Stimulated activated naive CD8-positive, alpha-beta T cell treated with anti-CD3 and anti-CD28 coated beads, Interleukin-15, amount 100 ng/mL, for 72 hours (primary cell): ENCODE measurements at regions not wholly inside any gene's neighbourhood (a gene's known extent, or its start where the extent isn't known, plus 50 kb on each side); places are given as distances from the start of the nearest gene placed in this dataset.

Experiments used
- ATAC-seq: fragments of 150-1000 bp; cut with Tn5 transposase; 2 replicates; pipeline ENCODE4 v1.10.0; 2021; ENCODE audit warnings: mild to moderate bottlenecking, moderate library complexity
- DNase-seq, 2 donors: peaks; one replicate each; pipeline ENCODE4 v3.0.0; 2021 to 2022
- H3K27ac Mint-ChIP-seq, 2 donors: one replicate each; pipeline ENCODE4 v1.8.0; 2022; ENCODE audit warnings: mild to moderate bottlenecking in 2 of 2, mixed read lengths in 2 of 2, moderate library complexity in 2 of 2
- H3K27me3 Mint-ChIP-seq: one replicate; pipeline ENCODE4 v1.8.0; 2022; ENCODE audit warnings: mixed read lengths
- H3K4me1 Mint-ChIP-seq: one replicate; pipeline ENCODE4 v1.8.0; 2022; ENCODE audit warnings: mild to moderate bottlenecking, mixed read lengths
- H3K4me3 Mint-ChIP-seq, 2 donors: one replicate each; pipeline ENCODE4 v1.8.0; 2022; ENCODE audit warnings: mild to moderate bottlenecking in 2 of 2, mixed read lengths in 2 of 2, moderate library complexity in 1 of 2
- H3K9me3 Mint-ChIP-seq, 2 donors: one replicate each; pipeline ENCODE4 v1.8.0; 2022; ENCODE audit warnings: mixed read lengths in 2 of 2

GRCh38 chr4:41426539-41426938 lies 111.4 kb upstream of the LIMCH1 start:
- no peak overlapping the region for H3K27ac Mint-ChIP-seq

GRCh38 chr4:41427306-41427882 lies 110.6 kb upstream of the LIMCH1 start:
- H3K27me3 Mint-ChIP-seq = no peaks in the 10 kb centered on the region
- DNase-seq (no peak), ATAC-seq (no peak)
- H3K27ac Mint-ChIP-seq = no peak overlapping the region
- no peak overlapping the region for H3K4me3 Mint-ChIP-seq
- H3K4me1 Mint-ChIP-seq = no peaks in the 10 kb centered on the region
- H3K9me3 Mint-ChIP-seq = peaks cover 0 to 8% of the 10 kb centered on the region in 2 donors

More at GRCh38 chr4:41426539-41426938, 111.4 kb upstream of the LIMCH1 start:
- Mint-ChIP-seq H3K9me3 (peaks cover 0 to 8% of the 10 kb centered on the region in 2 donors), H3K4me1 (no peaks in the 10 kb centered on the region), H3K4me3 (no peak overlapping the region), H3K27me3 (no peaks in the 10 kb centered on the region)
- no peak for ATAC-seq
- no peak for DNase-seq

DNA sequence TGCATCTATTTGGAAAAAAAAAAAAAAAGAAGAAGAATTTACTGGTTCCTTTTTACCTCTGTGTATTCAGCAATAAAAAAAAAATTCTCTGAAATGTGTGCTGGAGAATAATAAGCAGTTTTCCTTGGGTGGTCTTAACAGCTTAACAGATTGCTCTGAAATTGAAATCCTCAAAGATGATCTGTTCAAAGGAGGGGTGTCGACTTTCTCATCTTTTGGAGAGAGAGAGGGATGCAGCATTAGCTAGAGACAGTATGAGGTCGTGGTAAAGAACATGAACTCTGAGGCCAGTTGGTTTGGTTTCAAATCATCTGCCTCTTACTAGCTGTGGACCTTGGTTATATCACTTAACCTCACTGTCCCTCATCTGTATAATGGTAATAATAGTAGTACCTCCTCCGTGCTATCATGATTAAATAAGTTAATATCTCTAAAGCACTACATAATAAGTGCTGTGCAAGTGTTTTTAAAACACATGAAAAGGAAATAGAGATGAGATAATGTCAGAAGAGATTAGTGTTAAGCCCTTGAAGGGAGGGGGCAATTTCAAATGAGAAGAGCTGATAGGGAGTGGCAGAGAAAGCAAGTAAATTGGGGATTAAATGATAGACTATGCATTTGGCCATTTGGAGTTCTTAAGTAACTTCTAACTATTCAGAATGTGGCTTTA lies 109.9 kb upstream of the LIMCH1 start:
- H3K4me3 Mint-ChIP-seq = no peak overlapping the region
- peaks cover 0 to 8% of the 10 kb centered on the region in 2 donors for H3K9me3 Mint-ChIP-seq
- DNase-seq (no peak), ATAC-seq (no peak)
- H3K4me1 Mint-ChIP-seq = no peaks in the 10 kb centered on the region
- peak overlapping the region in 1 of 2 donors; percentile 47 for H3K27ac Mint-ChIP-seq
- H3K27me3 Mint-ChIP-seq = no peaks in the 10 kb centered on the region

- peak overlapping the region in 1 of 2 donors; percentile 77 for H3K27ac Mint-ChIP-seq
Measured at GRCh38 chr4:41428601-41429279, 109.2 kb upstream of the LIMCH1 start.

GRCh38 chr4:41429280-41429669 lies 108.7 kb upstream of the LIMCH1 start:
- DNase-seq (no peak), ATAC-seq (no peak)
- Mint-ChIP-seq H3K27ac (peak overlapping the region in 1 of 2 donors; percentile 77), H3K27me3 (no peaks in the 10 kb centered on the region), H3K9me3 (peaks cover 0 to 8% of the 10 kb centered on the region in 2 donors), H3K4me1 (no peaks in the 10 kb centered on the region), H3K4me3 (no peak overlapping the region)

More at GRCh38 chr4:41428601-41429279, 109.2 kb upstream of the LIMCH1 start:
- no peak for DNase-seq
- Mint-ChIP-seq H3K4me1 (no peaks in the 10 kb centered on the region), H3K27me3 (no peaks in the 10 kb centered on the region), H3K4me3 (no peak overlapping the region), H3K9me3 (peaks cover 0 to 8% of the 10 kb centered on the region in 2 donors)
- no peak for ATAC-seq

DNA sequence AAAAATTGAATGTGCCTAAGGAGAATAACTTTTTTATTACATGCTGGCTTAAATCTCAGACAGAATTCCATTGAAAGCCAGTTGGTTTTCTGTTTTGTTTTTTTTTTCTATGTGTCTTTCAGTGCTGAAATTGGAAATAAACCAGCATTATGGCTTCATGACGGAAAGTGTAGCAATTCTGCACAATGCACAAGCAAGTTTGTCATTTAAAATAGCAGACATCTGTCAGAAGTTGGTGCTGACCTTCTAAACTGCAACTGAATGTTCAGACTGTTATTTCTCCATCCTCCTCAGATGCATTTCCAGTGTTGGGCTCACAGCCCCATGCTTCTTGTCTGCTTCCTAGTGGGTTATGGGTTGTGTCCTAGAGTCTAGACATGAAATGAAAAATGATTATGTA lies 107.2 kb upstream of the LIMCH1 start:
- no peak overlapping the region for H3K27ac Mint-ChIP-seq
- H3K4me1 Mint-ChIP-seq = no peaks in the 10 kb centered on the region
- no peak overlapping the region for H3K4me3 Mint-ChIP-seq
- ATAC-seq (no peak), DNase-seq (no peak)
- no peaks in the 10 kb centered on the region for H3K27me3 Mint-ChIP-seq
- peaks cover 0 to 1% of the 10 kb centered on the region in 2 donors for H3K9me3 Mint-ChIP-seq

GRCh38 chr4:41431276-41431675 lies 106.7 kb upstream of the LIMCH1 start:
- Mint-ChIP-seq H3K4me1 (no peaks in the 10 kb centered on the region), H3K27ac (no peak overlapping the region), H3K27me3 (no peaks in the 10 kb centered on the region), H3K4me3 (no peak overlapping the region), H3K9me3 (no peaks in the 10 kb centered on the region)
- ATAC-seq = no peak
- no peak for DNase-seq

DNA sequence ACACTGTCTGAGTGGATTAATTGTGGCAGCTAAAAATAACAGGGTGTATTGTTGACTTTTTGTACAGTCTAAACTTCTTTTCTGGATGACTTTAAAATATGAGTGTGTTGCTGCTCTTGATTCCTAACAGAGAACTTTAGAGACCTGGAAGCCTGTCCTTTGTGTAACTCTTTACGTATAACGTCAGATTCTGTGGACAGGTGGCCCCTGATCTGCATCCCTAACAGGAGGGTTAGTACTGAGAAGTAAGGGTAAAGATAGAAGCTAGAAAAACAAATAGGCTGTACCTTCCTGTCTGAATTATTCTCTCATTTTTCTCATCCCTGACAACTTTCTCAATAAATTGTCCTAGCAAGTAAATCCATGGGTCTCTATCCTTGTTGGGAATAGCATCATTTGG lies 105.7 kb upstream of the LIMCH1 start:
- Mint-ChIP-seq H3K4me1 (no peaks in the 10 kb centered on the region), H3K9me3 (no peaks in the 10 kb centered on the region), H3K4me3 (no peak overlapping the region), H3K27me3 (no peaks in the 10 kb centered on the region), H3K27ac (no peak overlapping the region)
- no peak for ATAC-seq
- DNase-seq = no peak

DNA sequence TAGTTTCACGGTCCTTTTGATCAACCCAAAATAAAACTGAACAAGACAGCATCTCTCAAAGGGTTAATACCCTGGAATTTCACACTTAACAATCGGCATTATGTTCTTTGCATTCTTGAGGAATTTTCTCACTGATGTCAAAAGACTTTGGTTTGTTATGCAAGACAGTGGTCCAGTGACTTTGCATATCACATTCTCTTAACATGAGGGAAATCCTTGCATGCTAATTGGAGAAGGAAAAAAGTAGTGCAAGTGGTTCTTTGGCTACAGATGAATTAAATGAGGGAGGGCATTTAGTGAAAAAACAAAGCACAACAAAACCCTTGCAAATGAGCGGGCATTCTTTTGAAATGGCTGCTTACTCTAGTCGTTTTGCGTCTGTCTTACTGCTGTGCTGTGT lies 105.1 kb upstream of the LIMCH1 start:
- no peaks in the 10 kb centered on the region for H3K4me1 Mint-ChIP-seq
- no peaks in the 10 kb centered on the region for H3K27me3 Mint-ChIP-seq
- no peak overlapping the region for H3K4me3 Mint-ChIP-seq
- DNase-seq (no peak), ATAC-seq (no peak)
- H3K9me3 Mint-ChIP-seq = no peaks in the 10 kb centered on the region
- no peak overlapping the region for H3K27ac Mint-ChIP-seq

- no peak overlapping the region for H3K27ac Mint-ChIP-seq
Measured at GRCh38 chr4:41433361-41433760, 104.6 kb upstream of the LIMCH1 start.

GRCh38 chr4:41435510-41435909 lies 102.4 kb upstream of the LIMCH1 start:
- no peak overlapping the region for H3K27ac Mint-ChIP-seq
- H3K4me1 Mint-ChIP-seq = no peaks in the 10 kb centered on the region
- no peaks in the 10 kb centered on the region for H3K9me3 Mint-ChIP-seq
- H3K27me3 Mint-ChIP-seq = no peaks in the 10 kb centered on the region
- no peak for DNase-seq
- H3K4me3 Mint-ChIP-seq = no peak overlapping the region
- ATAC-seq = no peak

More at GRCh38 chr4:41433361-41433760, 104.6 kb upstream of the LIMCH1 start:
- no peaks in the 10 kb centered on the region for H3K9me3 Mint-ChIP-seq
- no peaks in the 10 kb centered on the region for H3K27me3 Mint-ChIP-seq
- H3K4me1 Mint-ChIP-seq = no peaks in the 10 kb centered on the region
- no peak overlapping the region for H3K4me3 Mint-ChIP-seq
- ATAC-seq = no peak
- no peak for DNase-seq

GRCh38 chr4:41436419-41436818 lies 101.5 kb upstream of the LIMCH1 start:
- H3K27ac Mint-ChIP-seq = no peak overlapping the region
- no peaks in the 10 kb centered on the region for H3K4me1 Mint-ChIP-seq
- H3K9me3 Mint-ChIP-seq = no peaks in the 10 kb centered on the region
- ATAC-seq (no peak), DNase-seq (no peak)
- H3K27me3 Mint-ChIP-seq = no peaks in the 10 kb centered on the region
- H3K4me3 Mint-ChIP-seq = no peak overlapping the region

- Mint-ChIP-seq H3K27ac (no peak overlapping the region), H3K4me3 (no peak overlapping the region)
- ATAC-seq = no peak
Measured at GRCh38 chr4:41437111-41437536, 100.8 kb upstream of the LIMCH1 start.

GRCh38 chr4:41438931-41439297 lies 99.0 kb upstream of the LIMCH1 start:
- Mint-ChIP-seq H3K9me3 (no peaks in the 10 kb centered on the region), H3K27me3 (no peaks in the 10 kb centered on the region), H3K4me3 (no peak overlapping the region), H3K4me1 (no peaks in the 10 kb centered on the region), H3K27ac (no peak overlapping the region)
- ATAC-seq (no peak), DNase-seq (no peak)

More at GRCh38 chr4:41437111-41437536, 100.8 kb upstream of the LIMCH1 start:
- Mint-ChIP-seq H3K9me3 (no peaks in the 10 kb centered on the region), H3K27me3 (no peaks in the 10 kb centered on the region), H3K4me1 (no peaks in the 10 kb centered on the region)
- no peak for DNase-seq

DNA sequence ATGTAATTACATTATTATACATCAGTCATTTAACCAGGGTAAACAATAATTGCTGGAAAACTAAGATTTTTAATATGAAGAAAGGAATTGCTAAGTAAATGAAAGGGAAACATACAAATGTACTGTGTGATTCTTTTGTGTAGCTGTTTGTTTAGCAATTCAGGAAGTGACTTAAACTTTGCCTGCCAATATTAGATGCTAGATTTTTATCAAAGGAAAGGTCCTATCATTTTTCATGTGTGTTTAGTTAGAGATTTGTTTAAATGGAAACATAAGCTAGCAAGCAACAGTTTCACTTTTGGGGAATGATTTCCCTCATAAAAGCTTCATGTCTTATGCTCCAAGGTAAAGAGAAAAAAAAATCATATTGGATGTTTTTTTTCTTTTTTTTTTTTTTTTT lies 95.1 kb upstream of the LIMCH1 start:
- Mint-ChIP-seq H3K9me3 (no peaks in the 10 kb centered on the region), H3K4me1 (no peaks in the 10 kb centered on the region), H3K4me3 (no peak overlapping the region), H3K27me3 (no peaks in the 10 kb centered on the region), H3K27ac (no peak overlapping the region)
- DNase-seq (no peak), ATAC-seq (no peak)

GRCh38 chr4:41443340-41444079 lies 94.4 kb upstream of the LIMCH1 start:
- Mint-ChIP-seq H3K4me1 (no peaks in the 10 kb centered on the region), H3K27me3 (no peaks in the 10 kb centered on the region), H3K4me3 (no peak overlapping the region), H3K9me3 (no peaks in the 10 kb centered on the region), H3K27ac (no peak overlapping the region)
- ATAC-seq (no peak), DNase-seq (no peak)
